ENCODE measurements at regions not wholly inside any gene's neighbourhood (a gene's known extent, or its start where the extent isn't known, plus 50 kb on each side); places are given as distances from the start of the nearest gene placed in this dataset.

GRCh38 chr9:126228781-126229444, 97.7 kb upstream of the MVB12B start:
- no peak overlapping the region for H3K27ac ChIP-seq (ENCODE audit: low read length in 2 of 2)
- H3K27me3 ChIP-seq (replicated peaks in 1 of 4; ENCODE audit: control extremely low read depth in 1 of 4, control insufficient read depth in 3 of 4, insufficient read depth in 4 of 4, low read length in 3 of 4) = peaks cover 0 to 25% (median 0%) of the 10 kb centered on the region in 4 experiments
- intact Hi-C loops (cut with micrococcal nuclease) = loop anchor here (1.0 kb wide), 3 partner anchors 262 to 821 kb away; no protein-coding TSS in a partner anchor
- peaks cover 40% of the 10 kb centered on the region for H3K27me3 Mint-ChIP-seq
- H2AFZ ChIP-seq (ENCODE audit: insufficient read depth, low read depth, low read length, poor library complexity, severe bottlenecking) = peak overlapping the region; percentile 48
- ChIA-PET POLR2A (no interaction called here), CTCF (interaction anchor here (0.8 to 4.4 kb wide), 5 partner anchors 262 to 822 kb away, joined by 3 to 40 read pairs (median 8); no protein-coding TSS in a partner anchor)
- H3K9me3 ChIP-seq (ENCODE audit: control extremely low read depth in 1 of 3, control insufficient read depth in 2 of 3, insufficient read depth in 1 of 3, low read length in 2 of 3) = no peaks in the 10 kb centered on the region
- no peaks in the 10 kb centered on the region for H3K36me3 ChIP-seq (replicated peaks in 1 of 2; ENCODE audit: control extremely low read depth in 1 of 2, control insufficient read depth in 1 of 2, extremely low read depth in 1 of 2, insufficient read depth in 2 of 2, low read length in 1 of 2)
- peak; percentile 98 for ATAC-seq (ENCODE audit: low read depth)
- H4K20me1 ChIP-seq (ENCODE audit: control insufficient read depth, insufficient read depth, low read length, poor library complexity, severe bottlenecking) = no peaks in the 10 kb centered on the region
- H3K4me2 ChIP-seq (replicated peaks; ENCODE audit: low read depth, low read length, poor library complexity, severe bottlenecking) = peak overlapping the region; percentile 48
- H3K27ac Mint-ChIP-seq = no peak overlapping the region
- no peak overlapping the region for H3K9ac ChIP-seq (ENCODE audit: low read length)
- no peaks in the 10 kb centered on the region for H3K9me3 Mint-ChIP-seq (ENCODE audit: insufficient read depth)
- DNase-seq = peak; percentile 79
- no peaks in the 10 kb centered on the region for H3K79me2 ChIP-seq (ENCODE audit: control insufficient read depth, insufficient read depth, low read length)
- no peak overlapping the region for H3K4me3 ChIP-seq (ENCODE audit: control extremely low read depth in 1 of 5, extremely low read depth in 1 of 5, insufficient read depth in 1 of 5, low read depth in 2 of 5, low read length in 4 of 5)
- H3K4me3 Mint-ChIP-seq = no peak overlapping the region
- H3K4me1 Mint-ChIP-seq = peaks cover 6% of the 10 kb centered on the region
- TF ChIP-seq, protein P1, sequence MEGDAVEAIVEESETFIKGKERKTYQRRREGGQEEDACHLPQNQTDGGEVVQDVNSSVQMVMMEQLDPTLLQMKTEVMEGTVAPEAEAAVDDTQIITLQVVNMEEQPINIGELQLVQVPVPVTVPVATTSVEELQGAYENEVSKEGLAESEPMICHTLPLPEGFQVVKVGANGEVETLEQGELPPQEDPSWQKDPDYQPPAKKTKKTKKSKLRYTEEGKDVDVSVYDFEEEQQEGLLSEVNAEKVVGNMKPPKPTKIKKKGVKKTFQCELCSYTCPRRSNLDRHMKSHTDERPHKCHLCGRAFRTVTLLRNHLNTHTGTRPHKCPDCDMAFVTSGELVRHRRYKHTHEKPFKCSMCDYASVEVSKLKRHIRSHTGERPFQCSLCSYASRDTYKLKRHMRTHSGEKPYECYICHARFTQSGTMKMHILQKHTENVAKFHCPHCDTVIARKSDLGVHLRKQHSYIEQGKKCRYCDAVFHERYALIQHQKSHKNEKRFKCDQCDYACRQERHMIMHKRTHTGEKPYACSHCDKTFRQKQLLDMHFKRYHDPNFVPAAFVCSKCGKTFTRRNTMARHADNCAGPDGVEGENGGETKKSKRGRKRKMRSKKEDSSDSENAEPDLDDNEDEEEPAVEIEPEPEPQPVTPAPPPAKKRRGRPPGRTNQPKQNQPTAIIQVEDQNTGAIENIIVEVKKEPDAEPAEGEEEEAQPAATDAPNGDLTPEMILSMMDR (IDR thresholded peaks at IDR 0.05) = peak; percentile 89
- TF ChIP-seq EZH2 (IDR thresholded peaks at IDR 0.05; ENCODE audit: borderline replicate concordance, insufficient read depth, low read depth, low read length, poor library complexity, severe bottlenecking) = no peak
- 23% methylated on average over 15 of the region's 19 CpGs for WGBS (ENCODE audit: insufficient coverage)
- peaks cover 0 to 3% of the 10 kb centered on the region in 2 donors for H3K4me1 ChIP-seq (ENCODE audit: control insufficient read depth in 2 of 2, insufficient read depth in 2 of 2, low read length in 2 of 2)

GRCh38 chr9:126229501-126229900, 97.1 kb upstream of the MVB12B start:
- 100% methylated on average over 1 of the region's 3 CpGs for WGBS (ENCODE audit: insufficient coverage)
- ATAC-seq (ENCODE audit: low read depth) = no peak
- Mint-ChIP-seq H3K4me1 (peaks cover 4% of the 10 kb centered on the region), H3K27ac (no peak overlapping the region), H3K27me3 (peaks cover 34% of the 10 kb centered on the region), H3K4me3 (no peak overlapping the region), H3K9me3 (ENCODE audit: insufficient read depth) (no peaks in the 10 kb centered on the region)
- Histone ChIP-seq H3K36me3 (replicated peaks in 1 of 2; ENCODE audit: control extremely low read depth in 1 of 2, control insufficient read depth in 1 of 2, extremely low read depth in 1 of 2, insufficient read depth in 2 of 2, low read length in 1 of 2) (no peaks in the 10 kb centered on the region), H3K79me2 (ENCODE audit: control insufficient read depth, insufficient read depth, low read length) (no peaks in the 10 kb centered on the region), H3K4me1 (ENCODE audit: control insufficient read depth in 2 of 2, insufficient read depth in 2 of 2, low read length in 2 of 2) (peaks cover 0 to 3% of the 10 kb centered on the region in 2 donors), H3K9me3 (ENCODE audit: control extremely low read depth in 1 of 3, control insufficient read depth in 2 of 3, insufficient read depth in 1 of 3, low read length in 2 of 3) (no peaks in the 10 kb centered on the region), H3K4me3 (ENCODE audit: control extremely low read depth in 1 of 5, extremely low read depth in 1 of 5, insufficient read depth in 1 of 5, low read depth in 2 of 5, low read length in 4 of 5) (no peak overlapping the region), H3K4me2 (replicated peaks; ENCODE audit: low read depth, low read length, poor library complexity, severe bottlenecking) (no peak overlapping the region), H3K27me3 (replicated peaks in 1 of 4; ENCODE audit: control extremely low read depth in 1 of 4, control insufficient read depth in 3 of 4, insufficient read depth in 4 of 4, low read length in 3 of 4) (peaks cover 0 to 23% (median 0%) of the 10 kb centered on the region in 4 experiments), H2AFZ (ENCODE audit: insufficient read depth, low read depth, low read length, poor library complexity, severe bottlenecking) (no peak overlapping the region), H3K27ac (ENCODE audit: low read length in 2 of 2) (no peak overlapping the region), H3K9ac (ENCODE audit: low read length) (no peak overlapping the region), H4K20me1 (ENCODE audit: control insufficient read depth, insufficient read depth, low read length, poor library complexity, severe bottlenecking) (no peaks in the 10 kb centered on the region)
- CTCF ChIA-PET = interaction anchor here (0.7 to 4.4 kb wide), 10 partner anchors 117 to 823 kb away, joined by 3 to 40 read pairs (median 3); no protein-coding TSS in a partner anchor
- no peak for DNase-seq
- POLR2A ChIA-PET = no interaction called here
- intact Hi-C loops (cut with micrococcal nuclease) = loop anchor here (1.0 kb wide), 3 partner anchors 262 to 821 kb away; no protein-coding TSS in a partner anchor
- no peak for TF ChIP-seq EZH2 (IDR thresholded peaks at IDR 0.05; ENCODE audit: borderline replicate concordance, insufficient read depth, low read depth, low read length, poor library complexity, severe bottlenecking)
- TF ChIP-seq, protein P1 (IDR thresholded peaks at IDR 0.05) = no peak
